Activated CD8-positive, alpha-beta memory T cell treated with anti-CD3 and anti-CD28 coated beads, Interleukin-2, amount 10 ng/mL, durations not matched to agents 7 days and 5 days (primary cell): ENCODE measurements at regions not wholly inside any gene's neighbourhood (a gene's known extent, or its start where the extent isn't known, plus 50 kb on each side); places are given as distances from the start of the nearest gene placed in this dataset.
A peak's percentile ranks its signal among the peaks of the same experiment; 100 is the strongest.

Experiments used
- ATAC-seq: fragments of 150-1000 bp; cut with Tn5 transposase; one replicate; pipeline ENCODE4 v1.10.0; 2021; ENCODE audit warnings: moderate library complexity
- CTCF ChIA-PET: fragments of 350-600 bp; sonication (Branson Sonifier 250); formaldehyde crosslinking; loops from one replicate; lab custom pipeline; 2021; ENCODE audit warnings: antibody characterized with exemption; lab: Charles Lee
- DNase-seq: peaks from one replicate; pipeline ENCODE4 v3.0.0-alpha.2; 2020
- H3K27ac Mint-ChIP-seq: one replicate; pipeline ENCODE4 v1.8.0; 2021; ENCODE audit warnings: mild to moderate bottlenecking, mixed read lengths
- H3K27me3 Mint-ChIP-seq: one replicate; pipeline ENCODE4 v1.8.0; 2021; ENCODE audit warnings: mixed read lengths
- H3K36me3 Mint-ChIP-seq: one replicate; pipeline ENCODE4 v1.8.0; 2021; ENCODE audit warnings: mild to moderate bottlenecking, mixed read lengths
- H3K4me1 Mint-ChIP-seq: one replicate; pipeline ENCODE4 v1.8.0; 2021; ENCODE audit warnings: mixed read lengths
- H3K4me3 Mint-ChIP-seq: one replicate; pipeline ENCODE4 v1.8.0; 2021; ENCODE audit warnings: mild to moderate bottlenecking, moderate library complexity, mixed read lengths
- H3K9me3 Mint-ChIP-seq: one replicate; pipeline ENCODE4 v1.8.0; 2022; ENCODE audit warnings: low read depth, mixed read lengths

DNA sequence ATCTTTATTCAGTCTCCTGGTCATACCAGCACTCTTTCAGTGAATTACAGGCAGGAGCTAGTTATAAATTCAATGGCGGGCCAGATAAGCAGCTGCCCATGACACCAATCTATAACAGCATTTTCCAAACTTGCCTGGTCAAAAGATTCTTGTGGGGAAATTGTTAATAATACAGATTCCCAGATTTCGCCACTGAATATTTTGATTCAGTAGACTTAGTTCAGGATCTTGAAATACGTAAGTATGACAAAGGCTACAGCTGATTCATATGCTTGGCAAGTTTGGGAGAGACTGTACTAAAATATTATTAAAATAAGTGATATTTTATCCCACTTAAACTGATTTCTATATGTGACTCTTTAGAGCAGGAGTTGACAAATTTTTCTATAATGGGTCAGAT, 119.3 kb downstream of the TMCO5A start:
- ATAC-seq (no peak), DNase-seq (no peak)
- peaks cover 26% of the 10 kb centered on the region for H3K27me3 Mint-ChIP-seq
- no peak overlapping the region for H3K27ac Mint-ChIP-seq
- H3K36me3 Mint-ChIP-seq = no peaks in the 10 kb centered on the region
- H3K4me1 Mint-ChIP-seq = peaks cover 10% of the 10 kb centered on the region
- CTCF ChIA-PET = no interaction called here
- H3K4me3 Mint-ChIP-seq = no peak overlapping the region
- H3K9me3 Mint-ChIP-seq = no peaks in the 10 kb centered on the region

DNA sequence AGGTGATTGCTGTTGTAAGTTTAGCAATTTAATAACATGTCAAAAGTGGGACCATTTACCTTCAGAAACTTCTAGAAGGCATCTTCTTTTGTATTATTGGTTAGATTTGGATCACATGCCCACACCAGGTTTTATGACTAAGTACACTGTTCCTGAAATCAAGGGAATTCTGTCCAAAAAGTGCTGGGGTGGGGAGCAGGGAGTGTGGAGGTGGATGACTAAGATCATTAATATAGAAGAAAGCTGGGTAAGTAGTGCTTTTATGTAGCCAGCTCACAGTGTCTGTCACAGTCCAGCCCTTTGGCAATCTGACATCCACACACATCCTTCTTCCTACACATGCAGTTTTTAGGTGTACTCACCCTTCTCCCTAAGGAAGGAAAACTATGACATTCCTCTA, 120.0 kb downstream of the TMCO5A start:
- DNase-seq (no peak), ATAC-seq (no peak)
- CTCF ChIA-PET = no interaction called here
- H3K4me1 Mint-ChIP-seq = peaks cover 10% of the 10 kb centered on the region
- no peak overlapping the region for H3K27ac Mint-ChIP-seq
- H3K4me3 Mint-ChIP-seq = no peak overlapping the region
- H3K36me3 Mint-ChIP-seq = no peaks in the 10 kb centered on the region
- H3K9me3 Mint-ChIP-seq = no peaks in the 10 kb centered on the region
- H3K27me3 Mint-ChIP-seq = peaks cover 32% of the 10 kb centered on the region

DNA sequence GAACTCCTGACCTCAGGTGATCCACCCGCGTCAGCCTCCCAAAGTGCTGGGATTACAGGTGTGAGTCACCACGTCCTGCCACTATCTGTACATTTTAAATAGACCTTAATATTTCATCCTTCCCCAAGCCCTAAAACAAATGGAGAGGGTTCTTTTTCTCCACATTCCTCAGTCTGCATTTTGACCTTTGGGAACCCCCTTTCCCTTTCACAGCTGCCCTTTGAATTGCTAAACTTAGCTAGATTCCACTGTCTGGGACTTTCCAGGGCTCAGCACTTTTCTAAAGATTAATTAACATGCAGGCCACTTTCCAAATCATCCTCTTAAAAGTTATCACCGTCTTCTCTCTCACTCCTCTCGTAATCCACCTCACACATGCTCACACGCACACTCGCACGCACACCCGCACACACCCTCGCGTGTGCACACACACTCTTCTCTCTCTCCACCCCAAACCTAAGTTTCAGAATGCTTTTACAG, 124.2 kb downstream of the TMCO5A start:
- no peaks in the 10 kb centered on the region for H3K9me3 Mint-ChIP-seq
- H3K4me3 Mint-ChIP-seq = no peak overlapping the region
- DNase-seq (no peak), ATAC-seq (no peak)
- H3K27me3 Mint-ChIP-seq = peaks cover 47% of the 10 kb centered on the region
- no peak overlapping the region for H3K27ac Mint-ChIP-seq
- no peaks in the 10 kb centered on the region for H3K4me1 Mint-ChIP-seq
- no peaks in the 10 kb centered on the region for H3K36me3 Mint-ChIP-seq
- CTCF ChIA-PET = no interaction called here

DNA sequence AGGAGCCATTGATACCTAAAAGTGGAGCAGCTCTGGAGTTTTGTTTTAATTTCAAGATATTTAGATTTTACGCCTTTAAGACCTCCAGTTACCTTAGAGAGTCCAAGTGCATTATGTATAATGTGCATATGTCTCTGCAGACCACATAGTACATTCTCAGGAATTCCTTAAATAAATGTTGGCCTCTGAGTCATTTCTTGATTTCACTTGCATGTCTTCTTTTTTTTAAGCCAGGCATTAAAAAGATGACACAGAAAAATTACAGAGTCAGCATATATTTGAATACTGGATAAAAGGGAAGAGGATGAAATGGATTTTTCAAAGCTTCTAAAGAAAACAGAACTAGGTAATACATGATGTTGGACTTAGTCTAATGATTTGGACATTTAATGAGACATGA, 125.2 kb downstream of the TMCO5A start:
- no peak overlapping the region for H3K4me3 Mint-ChIP-seq
- CTCF ChIA-PET = no interaction called here
- no peak for DNase-seq
- no peaks in the 10 kb centered on the region for H3K9me3 Mint-ChIP-seq
- no peaks in the 10 kb centered on the region for H3K36me3 Mint-ChIP-seq
- no peaks in the 10 kb centered on the region for H3K4me1 Mint-ChIP-seq
- ATAC-seq = no peak
- no peak overlapping the region for H3K27ac Mint-ChIP-seq
- H3K27me3 Mint-ChIP-seq = peaks cover 55% of the 10 kb centered on the region

DNA sequence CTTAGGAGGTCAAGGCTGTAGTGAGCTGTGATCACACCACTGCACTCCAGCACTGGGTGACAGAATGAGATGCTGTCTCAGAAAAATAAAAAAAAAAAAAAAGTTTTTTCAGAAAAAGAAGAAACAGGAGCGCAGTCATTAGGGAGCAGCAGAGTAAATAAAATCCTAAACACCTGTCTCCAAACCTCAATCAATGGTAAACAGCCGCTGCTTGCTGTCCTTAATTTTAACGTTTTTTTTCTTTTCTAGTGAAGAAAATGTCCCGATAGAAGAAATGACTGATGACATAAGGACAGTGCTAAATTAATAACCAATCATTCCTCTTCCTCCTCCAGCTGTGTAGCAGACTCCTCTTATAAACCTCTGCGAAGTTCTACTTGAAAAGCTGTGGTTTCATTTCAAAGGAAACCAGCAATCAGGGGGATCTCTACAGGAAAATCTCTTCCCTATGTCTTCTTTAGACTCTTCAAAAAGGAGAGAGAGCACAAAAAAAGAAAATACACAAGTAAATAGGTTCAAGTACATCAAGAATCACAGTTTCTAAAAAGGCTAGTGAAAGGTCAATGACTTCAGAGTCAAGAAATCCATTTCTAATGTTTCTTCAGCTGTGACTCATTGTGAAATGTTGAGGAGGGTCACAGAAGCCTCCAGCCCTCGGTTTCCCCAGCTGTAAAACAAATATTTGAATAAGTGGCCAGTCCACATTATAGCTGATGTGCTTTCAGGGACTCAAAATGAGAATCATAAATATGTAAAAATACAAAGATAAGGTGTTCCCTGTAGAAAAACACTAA, 127.6 kb downstream of the TMCO5A start:
- no peaks in the 10 kb centered on the region for H3K9me3 Mint-ChIP-seq
- CTCF ChIA-PET = no interaction called here
- H3K27ac Mint-ChIP-seq = no peak overlapping the region
- no peak overlapping the region for H3K4me3 Mint-ChIP-seq
- ATAC-seq (no peak), DNase-seq (no peak)
- H3K4me1 Mint-ChIP-seq = no peaks in the 10 kb centered on the region
- peaks cover 61% of the 10 kb centered on the region for H3K27me3 Mint-ChIP-seq
- no peaks in the 10 kb centered on the region for H3K36me3 Mint-ChIP-seq

DNA sequence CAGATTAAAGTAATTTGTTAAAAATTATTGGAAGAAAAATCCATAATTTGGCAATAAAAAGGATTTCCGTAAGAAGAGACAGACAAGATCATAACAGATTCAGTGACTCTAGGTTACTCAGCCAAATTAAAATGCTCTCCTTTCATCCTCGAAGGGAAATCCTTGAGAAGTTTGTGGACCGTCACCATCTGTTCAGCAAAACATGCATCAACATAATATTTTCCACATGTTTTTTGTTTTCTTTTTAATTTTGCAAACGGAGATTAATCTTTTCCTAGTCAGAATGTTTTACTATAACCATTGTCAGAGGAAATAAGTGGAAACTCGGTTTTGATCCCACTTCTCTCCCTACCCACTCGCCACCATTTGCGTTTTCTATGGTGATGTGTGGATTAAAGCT, 128.3 kb downstream of the TMCO5A start:
- peaks cover 63% of the 10 kb centered on the region for H3K27me3 Mint-ChIP-seq
- no peaks in the 10 kb centered on the region for H3K9me3 Mint-ChIP-seq
- no peaks in the 10 kb centered on the region for H3K36me3 Mint-ChIP-seq
- DNase-seq = no peak
- ATAC-seq = no peak
- CTCF ChIA-PET = no interaction called here
- no peak overlapping the region for H3K4me3 Mint-ChIP-seq
- no peak overlapping the region for H3K27ac Mint-ChIP-seq
- H3K4me1 Mint-ChIP-seq = no peaks in the 10 kb centered on the region

DNA sequence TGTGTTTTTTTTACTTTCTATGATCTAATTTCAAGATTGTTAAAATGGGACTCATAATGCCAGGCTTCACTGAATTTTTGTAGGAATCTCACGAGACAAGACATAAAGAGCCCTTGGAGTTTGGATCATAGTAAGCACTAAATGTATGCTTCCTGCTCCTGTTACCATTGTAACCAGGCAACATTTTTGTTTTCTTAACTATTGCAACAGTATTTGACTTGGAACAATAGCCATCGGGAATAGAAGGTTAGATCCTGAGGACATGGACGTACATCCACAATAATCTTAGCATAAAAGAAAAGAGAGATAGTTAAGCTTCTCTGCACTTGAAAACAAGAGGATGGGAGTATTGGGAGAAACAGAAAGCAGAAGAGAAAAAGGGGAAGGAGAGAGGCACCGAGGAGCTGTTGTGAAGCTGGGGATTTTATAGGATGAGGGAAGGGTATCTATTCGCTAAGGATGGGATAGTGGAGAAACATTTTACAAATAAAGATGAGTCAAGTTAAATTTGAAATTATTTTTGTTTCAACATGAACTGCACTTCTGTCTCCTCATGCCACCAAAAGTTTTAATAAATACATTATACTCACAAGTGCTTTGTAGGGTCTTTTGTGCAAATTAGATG, 131.4 kb downstream of the TMCO5A start:
- ATAC-seq (no peak), DNase-seq (no peak)
- no peak overlapping the region for H3K27ac Mint-ChIP-seq
- H3K4me3 Mint-ChIP-seq = no peak overlapping the region
- no peaks in the 10 kb centered on the region for H3K36me3 Mint-ChIP-seq
- CTCF ChIA-PET = no interaction called here
- H3K4me1 Mint-ChIP-seq = peaks cover 14% of the 10 kb centered on the region
- H3K27me3 Mint-ChIP-seq = peaks cover 78% of the 10 kb centered on the region
- H3K9me3 Mint-ChIP-seq = no peaks in the 10 kb centered on the region

DNA sequence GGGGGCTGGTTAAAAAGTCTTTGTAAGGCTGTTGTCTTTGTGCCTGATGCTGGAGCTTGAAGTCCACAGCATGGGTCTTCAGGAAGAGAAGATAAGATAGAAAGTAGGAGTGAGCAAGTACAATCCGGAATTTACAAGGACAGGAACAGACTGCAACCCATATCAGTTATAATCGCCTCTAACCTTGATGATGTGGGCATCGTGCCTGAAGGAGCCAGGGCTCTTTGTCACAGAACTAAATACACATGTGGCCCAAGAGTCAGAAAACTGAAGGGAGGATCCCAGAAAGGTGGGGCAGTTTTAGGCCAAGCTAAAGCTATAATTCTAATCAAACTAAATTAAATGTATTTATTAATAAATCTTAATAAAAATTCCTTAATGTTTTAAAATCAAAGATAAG, 132.2 kb downstream of the TMCO5A start:
- Mint-ChIP-seq H3K27ac (no peak overlapping the region), H3K9me3 (no peaks in the 10 kb centered on the region), H3K4me1 (peaks cover 18% of the 10 kb centered on the region), H3K36me3 (no peaks in the 10 kb centered on the region), H3K4me3 (no peak overlapping the region), H3K27me3 (peaks cover 79% of the 10 kb centered on the region)
- DNase-seq (no peak), ATAC-seq (no peak)
- CTCF ChIA-PET = no interaction called here

DNA sequence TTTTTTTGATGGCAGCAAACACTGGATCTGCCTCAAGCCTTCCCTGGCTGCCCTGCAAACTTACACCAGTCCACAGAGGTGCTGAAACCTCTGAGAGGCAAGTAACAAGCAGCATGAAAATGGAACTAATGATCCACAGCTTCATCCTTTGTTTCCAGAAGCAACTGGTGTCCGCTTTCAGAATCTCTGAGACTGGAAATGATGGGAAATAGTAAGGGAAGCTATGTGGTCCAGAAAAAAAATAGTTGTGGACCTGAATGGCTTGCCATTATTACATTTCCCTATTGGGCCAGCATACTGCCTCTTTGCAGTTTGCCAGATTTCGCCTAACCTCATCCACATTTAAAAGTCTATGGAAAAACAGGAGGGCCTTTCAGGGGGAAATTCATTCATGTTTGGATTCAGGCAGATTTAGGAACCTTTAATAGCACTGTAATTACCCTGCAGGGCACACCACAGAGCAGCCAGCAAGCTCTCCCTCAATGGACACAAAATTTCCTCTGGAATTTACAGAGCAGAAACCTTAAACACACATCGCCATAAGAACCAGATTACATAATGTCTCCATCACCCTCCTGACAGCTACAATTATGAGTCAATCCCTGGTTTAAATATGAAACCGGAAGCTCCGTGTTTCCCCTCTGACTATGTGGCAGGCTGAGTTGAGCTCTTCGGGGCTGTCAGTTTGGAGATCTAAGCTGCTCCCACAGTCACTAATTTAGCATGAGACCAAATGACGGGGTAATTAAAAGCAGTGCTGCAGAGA, 134.4 kb downstream of the TMCO5A start:
- no peaks in the 10 kb centered on the region for H3K36me3 Mint-ChIP-seq
- DNase-seq (peak; percentile 67), ATAC-seq (peak; percentile 88)
- peaks cover 31% of the 10 kb centered on the region for H3K4me1 Mint-ChIP-seq
- CTCF ChIA-PET = interaction anchor here (1.6 kb wide), 1 partner anchor 12 kb away, joined by 4 read pairs; no protein-coding TSS in a partner anchor
- no peaks in the 10 kb centered on the region for H3K9me3 Mint-ChIP-seq
- H3K27me3 Mint-ChIP-seq = peaks cover 82% of the 10 kb centered on the region
- H3K4me3 Mint-ChIP-seq = no peak overlapping the region
- H3K27ac Mint-ChIP-seq = no peak overlapping the region

DNA sequence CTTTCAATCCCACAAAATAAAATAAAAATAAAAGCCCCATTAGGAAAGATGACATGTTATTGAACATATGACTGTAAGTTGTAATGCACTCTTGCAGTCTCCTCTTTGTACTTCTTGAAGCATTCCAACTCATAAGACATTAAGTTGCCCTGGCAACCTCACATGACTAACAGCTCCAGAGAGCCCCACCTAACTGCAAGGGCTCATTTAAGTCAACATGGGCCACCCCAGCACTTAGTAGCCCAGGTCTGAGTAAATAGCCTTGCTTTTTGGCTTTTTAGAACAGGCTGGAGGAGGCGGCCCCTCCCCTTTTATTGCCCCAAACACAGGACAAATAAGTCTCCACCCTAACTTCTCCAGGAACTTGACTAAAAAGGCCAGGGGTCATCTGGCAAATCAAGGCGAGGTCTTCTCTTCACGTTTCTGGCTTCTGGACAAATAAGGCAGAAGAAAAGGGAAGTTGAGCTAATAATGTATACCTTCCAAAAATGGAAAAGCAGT, 135.1 kb downstream of the TMCO5A start:
- CTCF ChIA-PET = interaction anchor here (1.6 kb wide), 1 partner anchor 12 kb away, joined by 4 read pairs; no protein-coding TSS in a partner anchor
- no peaks in the 10 kb centered on the region for H3K9me3 Mint-ChIP-seq
- ATAC-seq = peak; percentile 45

DNA sequence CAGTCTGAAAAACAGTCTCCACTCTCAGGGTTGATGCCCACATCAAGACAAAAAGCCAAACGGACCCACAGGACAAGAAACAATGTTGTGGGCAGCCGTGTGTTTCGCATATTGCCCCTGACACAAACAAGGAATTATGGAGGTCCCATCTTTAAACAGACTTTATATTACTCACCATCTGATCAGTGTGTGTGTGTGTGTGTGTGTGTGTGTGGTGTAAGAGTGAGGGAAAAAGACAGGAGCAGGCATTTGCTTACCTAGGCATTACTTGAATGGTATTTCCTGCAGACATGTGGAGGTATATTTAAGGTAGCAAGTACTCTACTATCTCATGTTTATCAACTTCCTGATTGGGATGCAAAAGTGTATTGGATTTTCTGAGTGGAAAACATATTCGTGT, 136.3 kb downstream of the TMCO5A start:
- H3K27me3 Mint-ChIP-seq = peaks cover 85% of the 10 kb centered on the region
- no peaks in the 10 kb centered on the region for H3K9me3 Mint-ChIP-seq
- CTCF ChIA-PET = no interaction called here
- H3K4me3 Mint-ChIP-seq = no peak overlapping the region
- H3K4me1 Mint-ChIP-seq = peaks cover 31% of the 10 kb centered on the region
- no peak for DNase-seq
- H3K27ac Mint-ChIP-seq = no peak overlapping the region
- H3K36me3 Mint-ChIP-seq = no peaks in the 10 kb centered on the region
- ATAC-seq = no peak

More for the DNA sequence above, 135.1 kb downstream of the TMCO5A start:
- H3K36me3 Mint-ChIP-seq = no peaks in the 10 kb centered on the region
- peaks cover 83% of the 10 kb centered on the region for H3K27me3 Mint-ChIP-seq
- peaks cover 31% of the 10 kb centered on the region for H3K4me1 Mint-ChIP-seq
- DNase-seq = no peak
- no peak overlapping the region for H3K4me3 Mint-ChIP-seq
- no peak overlapping the region for H3K27ac Mint-ChIP-seq

DNA sequence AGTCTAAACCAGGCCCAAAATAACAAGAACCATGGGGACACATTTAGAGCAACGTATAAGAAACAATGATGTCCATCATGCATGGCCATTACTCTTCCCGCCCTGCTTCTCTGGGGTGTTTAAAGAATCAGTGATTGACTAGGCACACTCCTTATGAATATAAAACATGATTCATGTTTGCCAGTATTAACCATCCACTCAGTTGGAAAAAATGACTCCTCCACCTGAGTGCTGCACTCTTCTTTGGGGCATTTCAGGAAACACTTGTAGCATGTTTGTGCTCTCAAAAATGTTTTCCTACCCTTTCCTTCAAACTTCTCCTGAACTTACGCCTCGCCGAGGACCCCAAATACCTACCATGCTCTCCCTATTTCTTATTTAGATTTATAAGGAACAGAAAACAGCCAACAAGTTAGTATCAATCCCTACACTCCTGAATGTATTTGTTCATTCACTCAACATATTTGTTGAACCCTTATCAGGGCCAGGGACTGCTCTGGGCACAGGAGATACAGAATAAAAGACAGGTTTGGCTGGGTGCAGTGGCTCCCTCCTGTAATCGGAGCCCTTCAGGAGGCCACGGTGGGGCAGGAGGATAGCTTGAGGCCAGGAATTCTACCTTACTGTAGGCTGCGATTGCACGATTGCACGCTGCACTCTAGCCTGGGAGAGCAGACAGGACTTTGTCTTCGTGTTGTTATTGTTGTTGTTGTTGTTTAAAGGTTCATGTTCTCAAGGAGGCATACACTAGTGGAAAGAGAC, 137.0 kb downstream of the TMCO5A start:
- Mint-ChIP-seq H3K9me3 (no peaks in the 10 kb centered on the region), H3K4me3 (no peak overlapping the region), H3K4me1 (peaks cover 31% of the 10 kb centered on the region), H3K27ac (no peak overlapping the region), H3K36me3 (no peaks in the 10 kb centered on the region), H3K27me3 (peaks cover 88% of the 10 kb centered on the region)
- ATAC-seq = no peak
- CTCF ChIA-PET = no interaction called here
- DNase-seq = no peak

DNA sequence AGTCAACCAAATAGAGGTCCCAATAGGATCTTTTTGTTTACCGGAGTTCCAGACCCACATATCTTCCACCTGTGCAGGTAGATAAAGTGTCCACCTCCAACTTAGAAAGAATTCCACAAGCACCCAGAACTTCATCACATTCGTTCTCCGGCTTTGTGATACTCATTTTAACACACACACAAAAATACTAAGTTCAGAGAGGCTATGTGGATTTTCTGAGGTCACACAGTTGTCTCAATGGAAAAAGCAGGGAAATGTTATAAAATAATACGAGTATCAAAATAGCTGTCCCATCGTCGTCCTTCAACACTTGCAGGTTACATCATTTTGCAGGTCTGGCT, 137.5 kb downstream of the TMCO5A start:
- Mint-ChIP-seq H3K36me3 (no peaks in the 10 kb centered on the region), H3K27ac (no peak overlapping the region), H3K4me1 (peaks cover 31% of the 10 kb centered on the region), H3K27me3 (peaks cover 92% of the 10 kb centered on the region), H3K4me3 (peak overlapping the region; percentile 54), H3K9me3 (no peaks in the 10 kb centered on the region)
- CTCF ChIA-PET = interaction anchor here (1.4 kb wide), 1 partner anchor 12 kb away, joined by 6 read pairs; no protein-coding TSS in a partner anchor
- DNase-seq = no peak
- no peak for ATAC-seq
